IPS-15b (cell line): ENCODE measurements at regions not wholly inside any gene's neighbourhood (a gene's known extent, or its start where the extent isn't known, plus 50 kb on each side); places are given as distances from the start of the nearest gene placed in this dataset.

ENCODE experiments used
- H3K27me3 ChIP-seq: one replicate; pipeline ENCODE4 v1.6.1; 2013; ENCODE audit warnings: low read length; ENCODE audit not compliant: control insufficient read depth, insufficient read depth
- H3K36me3 ChIP-seq: one replicate; pipeline ENCODE4 v1.6.1; 2013; ENCODE audit warnings: low read length; ENCODE audit not compliant: control insufficient read depth, insufficient read depth
- H3K4me1 ChIP-seq: one replicate; pipeline ENCODE4 v1.6.1; 2013; ENCODE audit warnings: mild to moderate bottlenecking, low read length; ENCODE audit not compliant: control insufficient read depth, insufficient read depth
- H3K4me3 ChIP-seq: one replicate; pipeline ENCODE4 v1.5.1; 2013; ENCODE audit warnings: low read depth, low read length
- H3K9ac ChIP-seq: one replicate; pipeline ENCODE4 v1.6.1; 2013; ENCODE audit warnings: low read depth, mild to moderate bottlenecking, low read length
- H3K9me3 ChIP-seq: one replicate; pipeline ENCODE4 v1.6.1; 2013; ENCODE audit warnings: mild to moderate bottlenecking, low read length; ENCODE audit not compliant: control insufficient read depth, insufficient read depth

DNA sequence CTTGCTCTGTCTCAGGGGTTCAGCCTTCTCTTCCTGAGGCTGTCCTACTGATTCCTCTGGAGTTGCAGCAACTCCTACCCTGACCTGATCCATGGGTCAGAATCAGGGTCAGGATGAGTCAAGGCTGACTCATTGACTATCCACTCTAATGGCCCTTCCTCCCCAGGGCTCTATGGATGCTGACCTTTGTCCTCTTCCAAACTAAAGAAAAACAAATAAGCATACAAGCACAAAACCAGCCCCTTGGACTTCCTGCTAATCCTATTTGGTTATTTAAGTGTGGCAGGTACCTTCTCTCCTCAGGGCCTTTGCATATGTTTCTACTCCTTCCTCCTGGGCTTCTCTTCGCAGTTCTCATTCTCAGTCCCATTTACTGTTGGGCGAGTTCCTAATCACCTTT, 204.5 kb upstream of the NAV2 start:
- Histone ChIP-seq H3K9me3 (no peaks in the 10 kb centered on the region), H3K4me3 (no peak overlapping the region), H3K36me3 (no peaks in the 10 kb centered on the region), H3K9ac (no peak overlapping the region), H3K4me1 (peaks cover 6% of the 10 kb centered on the region), H3K27me3 (no peaks in the 10 kb centered on the region)

GRCh38 chr11:19506816-19507486, 205.7 kb upstream of the NAV2 start:
- Histone ChIP-seq H3K4me1 (peaks cover 6% of the 10 kb centered on the region), H3K4me3 (no peak overlapping the region), H3K9me3 (no peaks in the 10 kb centered on the region), H3K27me3 (no peaks in the 10 kb centered on the region), H3K36me3 (no peaks in the 10 kb centered on the region), H3K9ac (no peak overlapping the region)

- Histone ChIP-seq H3K4me3 (no peak overlapping the region), H3K4me1 (peaks cover 1% of the 10 kb centered on the region), H3K9me3 (no peaks in the 10 kb centered on the region), H3K27me3 (no peaks in the 10 kb centered on the region), H3K9ac (no peak overlapping the region), H3K36me3 (no peaks in the 10 kb centered on the region)
Observed at GRCh38 chr11:19502691-19503253, 209.9 kb upstream of the NAV2 start.

DNA sequence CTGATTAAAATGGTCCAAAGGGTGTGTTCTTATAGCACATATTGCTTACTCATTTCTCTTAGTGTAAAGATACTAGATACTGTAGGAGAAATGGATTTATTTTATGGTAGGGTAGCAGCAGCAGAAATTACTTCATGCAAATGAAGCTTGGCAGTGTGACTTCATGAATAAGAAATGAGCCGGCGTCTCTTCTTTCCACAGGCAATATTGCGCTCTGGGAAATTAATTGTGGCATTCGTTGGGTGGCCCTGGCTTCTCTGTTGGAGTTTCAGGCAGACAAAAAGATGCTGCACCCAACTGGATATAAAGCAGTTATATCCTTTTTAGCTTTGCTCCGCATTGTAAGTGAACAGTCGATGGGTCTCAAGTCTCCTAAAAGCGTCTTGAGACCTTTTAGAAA, 211.0 kb upstream of the NAV2 start:
- H3K9ac ChIP-seq: no peak overlapping the region
- no peaks in the 10 kb centered on the region for H3K4me1 ChIP-seq
- no peaks in the 10 kb centered on the region for H3K36me3 ChIP-seq
- H3K9me3 ChIP-seq: no peaks in the 10 kb centered on the region
- H3K27me3 ChIP-seq: no peaks in the 10 kb centered on the region
- no peak overlapping the region for H3K4me3 ChIP-seq

DNA sequence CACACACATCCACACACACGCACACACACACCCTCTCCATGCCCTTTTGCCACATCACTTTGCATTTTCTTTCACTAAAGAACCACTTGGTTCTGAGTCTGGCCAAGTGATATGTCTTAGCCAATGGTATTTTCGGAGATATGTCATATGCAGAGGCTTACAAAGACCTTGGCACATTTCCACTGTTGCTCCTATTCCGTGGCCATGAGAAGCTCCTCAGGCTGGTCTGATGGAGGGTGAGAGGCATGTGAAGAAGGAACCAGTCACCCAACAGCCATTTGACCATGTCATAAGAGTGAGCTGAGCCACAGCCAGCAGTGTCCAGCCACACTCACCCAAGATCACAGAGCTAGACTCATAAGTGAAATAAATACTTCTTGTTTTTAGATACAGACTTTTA, 212.6 kb upstream of the NAV2 start:
- Histone ChIP-seq H3K9ac (no peak overlapping the region), H3K27me3 (no peaks in the 10 kb centered on the region), H3K4me1 (no peaks in the 10 kb centered on the region), H3K36me3 (no peaks in the 10 kb centered on the region), H3K4me3 (no peak overlapping the region), H3K9me3 (no peaks in the 10 kb centered on the region)

DNA sequence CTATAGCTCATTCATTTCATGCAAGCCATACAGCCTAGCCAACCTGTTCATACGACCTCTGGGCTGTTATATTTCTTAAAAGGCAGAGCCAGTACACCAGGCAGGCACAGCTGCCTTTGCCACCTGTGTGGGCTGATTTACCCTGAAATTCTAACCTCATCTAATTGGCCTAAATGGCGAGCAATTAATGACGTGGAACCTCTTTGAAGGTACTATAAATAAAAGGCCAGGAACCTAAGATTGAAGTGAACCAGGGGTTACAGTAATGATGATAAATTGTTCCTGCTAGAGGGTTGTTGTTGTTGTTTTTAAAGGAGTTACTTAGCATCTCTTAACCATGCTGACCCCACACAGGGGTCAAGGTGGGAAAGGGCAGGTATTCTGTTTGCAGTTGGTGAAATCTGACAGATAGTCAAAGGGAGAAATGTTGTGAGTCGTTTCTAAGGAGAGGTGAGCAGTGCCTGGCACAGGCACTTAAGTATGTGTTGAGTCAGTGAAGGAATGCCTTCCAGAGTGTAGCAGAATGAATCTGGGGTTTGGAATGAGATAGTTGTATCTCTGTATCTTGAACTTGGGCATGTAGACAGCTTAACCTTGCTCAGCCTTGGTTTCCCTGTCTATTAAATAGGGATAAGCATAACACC, 213.5 kb upstream of the NAV2 start:
- Histone ChIP-seq H3K36me3 (no peaks in the 10 kb centered on the region), H3K4me1 (no peaks in the 10 kb centered on the region), H3K27me3 (no peaks in the 10 kb centered on the region), H3K4me3 (no peak overlapping the region), H3K9me3 (no peaks in the 10 kb centered on the region), H3K9ac (no peak overlapping the region)

- Histone ChIP-seq H3K9me3 (no peaks in the 10 kb centered on the region), H3K9ac (no peak overlapping the region), H3K36me3 (no peaks in the 10 kb centered on the region), H3K27me3 (no peaks in the 10 kb centered on the region), H3K4me1 (no peaks in the 10 kb centered on the region), H3K4me3 (no peak overlapping the region)
Observed at GRCh38 chr11:19493446-19494213, 219.0 kb upstream of the NAV2 start.

DNA sequence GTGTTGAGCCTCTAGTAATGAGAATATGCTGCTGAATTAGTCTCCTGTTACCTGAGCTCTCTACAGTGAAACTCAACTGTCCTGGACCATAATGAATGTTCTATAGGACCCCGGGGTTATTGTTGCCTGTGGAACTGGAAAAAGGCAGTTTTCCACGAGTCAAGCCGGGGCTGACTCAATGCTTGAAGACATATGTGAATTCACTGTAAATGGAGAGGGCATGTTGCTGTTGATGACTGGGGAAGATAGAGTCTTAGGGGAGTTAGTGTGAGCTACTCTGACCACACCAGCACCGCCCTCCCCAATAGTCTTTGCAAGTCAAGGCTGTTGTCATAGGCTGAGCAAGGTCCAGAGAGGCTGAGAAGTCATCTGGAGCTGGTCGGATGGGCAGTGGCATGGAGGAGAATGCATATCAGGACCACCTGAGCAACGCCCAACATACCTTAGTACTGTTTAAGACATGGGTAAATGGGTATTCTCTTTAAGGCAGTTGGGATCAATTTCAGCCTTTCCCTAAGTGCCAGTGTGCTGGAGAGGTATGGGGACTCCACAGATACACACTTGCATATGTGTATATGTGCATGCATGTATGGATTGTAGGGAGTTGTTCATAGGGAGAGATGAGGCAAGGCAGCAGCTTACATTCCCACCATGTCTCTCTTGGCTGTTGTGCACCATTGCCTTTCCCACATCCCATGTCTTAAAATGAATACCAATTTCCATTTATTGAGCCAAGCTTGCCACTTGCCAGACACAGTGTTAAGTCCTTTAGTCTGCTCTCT, 230.1 kb upstream of the NAV2 start:
- H3K4me3 ChIP-seq: no peak overlapping the region
- no peaks in the 10 kb centered on the region for H3K4me1 ChIP-seq
- H3K36me3 ChIP-seq: no peaks in the 10 kb centered on the region
- no peak overlapping the region for H3K9ac ChIP-seq
- no peaks in the 10 kb centered on the region for H3K27me3 ChIP-seq
- no peaks in the 10 kb centered on the region for H3K9me3 ChIP-seq

DNA sequence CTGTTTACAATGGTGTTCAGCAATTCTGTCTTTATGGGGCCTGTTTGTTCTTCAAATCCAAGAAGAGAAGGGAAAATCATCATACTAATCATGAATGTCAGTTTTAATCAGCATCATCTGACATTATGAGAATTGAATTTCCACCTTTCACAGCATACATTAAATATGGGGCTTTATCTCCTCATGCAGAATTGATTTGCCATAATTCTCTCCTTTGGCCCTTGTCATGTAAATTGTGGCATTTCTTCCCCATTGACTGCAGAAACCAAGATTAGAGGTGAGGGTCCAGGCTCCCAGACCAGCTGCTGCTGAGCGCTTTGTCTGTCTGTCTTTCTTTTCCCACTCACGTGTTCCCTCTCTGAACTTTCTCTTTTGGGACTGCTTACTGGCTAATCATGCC, 232.1 kb upstream of the NAV2 start:
- Histone ChIP-seq H3K27me3 (no peaks in the 10 kb centered on the region), H3K4me1 (peaks cover 2% of the 10 kb centered on the region), H3K9me3 (no peaks in the 10 kb centered on the region), H3K36me3 (no peaks in the 10 kb centered on the region), H3K9ac (no peak overlapping the region), H3K4me3 (no peak overlapping the region)

DNA sequence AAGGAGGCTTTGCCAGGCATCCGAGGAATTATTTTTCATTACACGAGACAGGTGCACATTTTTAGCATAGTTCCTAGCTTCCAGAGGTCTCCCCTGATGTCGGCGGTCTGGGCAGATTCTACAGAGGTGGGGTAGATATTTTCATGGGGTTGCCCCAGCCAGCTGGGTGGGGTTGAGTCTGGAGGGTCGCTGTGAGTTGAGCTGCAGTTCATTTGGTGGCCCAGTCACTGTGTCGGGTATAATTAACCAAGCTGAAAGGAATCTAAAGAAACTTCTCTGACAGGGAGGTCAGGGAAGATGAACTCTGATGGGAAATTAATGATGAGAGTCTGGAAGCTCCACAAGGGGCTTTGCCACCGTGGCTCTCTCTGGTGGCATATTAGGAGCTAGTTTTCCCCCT, 233.7 kb upstream of the NAV2 start:
- Histone ChIP-seq H3K9ac (no peak overlapping the region), H3K4me1 (peaks cover 10% of the 10 kb centered on the region), H3K36me3 (no peaks in the 10 kb centered on the region), H3K27me3 (no peaks in the 10 kb centered on the region), H3K9me3 (no peaks in the 10 kb centered on the region), H3K4me3 (no peak overlapping the region)

- Histone ChIP-seq H3K9ac (no peak overlapping the region), H3K36me3 (no peaks in the 10 kb centered on the region), H3K9me3 (no peaks in the 10 kb centered on the region), H3K27me3 (no peaks in the 10 kb centered on the region), H3K4me1 (peaks cover 10% of the 10 kb centered on the region), H3K4me3 (no peak overlapping the region)
Observed at GRCh38 chr11:19474954-19475721, 234.4 kb upstream of the E2F8 start.
